HL-60 (cell line): ENCODE measurements at regions not wholly inside any gene's neighbourhood (a gene's known extent, or its start where the extent isn't known, plus 50 kb on each side); places are given as distances from the start of the nearest gene placed in this dataset.

Experiments
- DNase-seq, 2 experiments: peaks; one replicate each; pipeline ENCODE4 v3.0.0-alpha.2; 2010 to 2020; ENCODE audit warnings: low read depth in 1 of 2, low spot score in 1 of 2
- H3K27ac ChIP-seq: fragments of 250-450 bp; sonication (Bioruptor Pico); replicated peaks from 2 replicates; pipeline ENCODE4 v1.5.1; 2020; ENCODE audit warnings: mild to moderate bottlenecking, moderate library complexity
- H3K27me3 ChIP-seq: fragments of 250-450 bp; sonication (Bioruptor Pico); 2 replicates; pipeline ENCODE4 v1.5.1; 2021; ENCODE audit warnings: mild to moderate bottlenecking, moderate library complexity; ENCODE audit not compliant: insufficient read depth, poor library complexity, severe bottlenecking
- H3K4me3 ChIP-seq: replicated peaks from 2 replicates; pipeline ENCODE4 v1.5.1; 2011; ENCODE audit warnings: mild to moderate bottlenecking, control low read depth, low read length; ENCODE audit not compliant: insufficient read depth
- GABPA ChIP-seq: IDR thresholded peaks from 2 replicates; pipeline ENCODE4 v1.6.1; 2012; ENCODE audit warnings: low read depth
- POLR2AphosphoS5 ChIP-seq: IDR thresholded peaks from 2 replicates; pipeline ENCODE4 v1.6.1; 2012; ENCODE audit warnings: low read depth
- SPI1 ChIP-seq: IDR thresholded peaks from 2 replicates; pipeline ENCODE4 v1.6.1; 2012; ENCODE audit warnings: low read depth, mild to moderate bottlenecking, borderline replicate concordance
- TF ChIP-seq, protein P1 (sequence below): IDR thresholded peaks from one replicate; pipeline ENCODE4 v1.5.1; 2011; ENCODE audit warnings: low read length, control low read depth, inconsistent platforms; ENCODE audit not compliant: insufficient read depth
- TF ChIP-seq, protein P2 (sequence below): IDR thresholded peaks from 2 replicates; pipeline ENCODE4 v1.6.1; 2012; ENCODE audit warnings: low read depth; ENCODE audit not compliant: insufficient replicate concordance

DNA sequence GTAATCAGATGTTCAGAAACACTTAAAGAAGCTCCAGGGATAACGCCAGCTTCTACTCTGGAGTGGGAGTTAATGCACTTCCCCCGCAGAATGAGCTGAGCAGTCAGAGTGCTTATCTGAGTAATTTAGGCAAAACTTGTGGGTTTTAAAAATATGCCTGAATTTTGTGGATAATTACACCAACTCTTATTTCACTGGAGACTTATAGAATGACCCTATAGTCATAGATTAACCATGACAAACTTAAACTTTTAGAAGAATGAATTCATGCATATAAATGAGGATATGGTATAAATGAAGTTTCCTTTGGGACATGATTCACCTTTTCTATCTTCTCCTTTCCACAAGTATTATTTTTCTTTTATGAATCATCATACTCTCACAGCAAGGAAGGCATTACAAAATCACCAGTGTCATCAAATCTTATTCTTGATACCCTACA, 241.1 kb upstream of the FBXO33 start:
- TF ChIP-seq, protein P1, sequence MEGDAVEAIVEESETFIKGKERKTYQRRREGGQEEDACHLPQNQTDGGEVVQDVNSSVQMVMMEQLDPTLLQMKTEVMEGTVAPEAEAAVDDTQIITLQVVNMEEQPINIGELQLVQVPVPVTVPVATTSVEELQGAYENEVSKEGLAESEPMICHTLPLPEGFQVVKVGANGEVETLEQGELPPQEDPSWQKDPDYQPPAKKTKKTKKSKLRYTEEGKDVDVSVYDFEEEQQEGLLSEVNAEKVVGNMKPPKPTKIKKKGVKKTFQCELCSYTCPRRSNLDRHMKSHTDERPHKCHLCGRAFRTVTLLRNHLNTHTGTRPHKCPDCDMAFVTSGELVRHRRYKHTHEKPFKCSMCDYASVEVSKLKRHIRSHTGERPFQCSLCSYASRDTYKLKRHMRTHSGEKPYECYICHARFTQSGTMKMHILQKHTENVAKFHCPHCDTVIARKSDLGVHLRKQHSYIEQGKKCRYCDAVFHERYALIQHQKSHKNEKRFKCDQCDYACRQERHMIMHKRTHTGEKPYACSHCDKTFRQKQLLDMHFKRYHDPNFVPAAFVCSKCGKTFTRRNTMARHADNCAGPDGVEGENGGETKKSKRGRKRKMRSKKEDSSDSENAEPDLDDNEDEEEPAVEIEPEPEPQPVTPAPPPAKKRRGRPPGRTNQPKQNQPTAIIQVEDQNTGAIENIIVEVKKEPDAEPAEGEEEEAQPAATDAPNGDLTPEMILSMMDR: no peak
- TF ChIP-seq, protein P2, sequence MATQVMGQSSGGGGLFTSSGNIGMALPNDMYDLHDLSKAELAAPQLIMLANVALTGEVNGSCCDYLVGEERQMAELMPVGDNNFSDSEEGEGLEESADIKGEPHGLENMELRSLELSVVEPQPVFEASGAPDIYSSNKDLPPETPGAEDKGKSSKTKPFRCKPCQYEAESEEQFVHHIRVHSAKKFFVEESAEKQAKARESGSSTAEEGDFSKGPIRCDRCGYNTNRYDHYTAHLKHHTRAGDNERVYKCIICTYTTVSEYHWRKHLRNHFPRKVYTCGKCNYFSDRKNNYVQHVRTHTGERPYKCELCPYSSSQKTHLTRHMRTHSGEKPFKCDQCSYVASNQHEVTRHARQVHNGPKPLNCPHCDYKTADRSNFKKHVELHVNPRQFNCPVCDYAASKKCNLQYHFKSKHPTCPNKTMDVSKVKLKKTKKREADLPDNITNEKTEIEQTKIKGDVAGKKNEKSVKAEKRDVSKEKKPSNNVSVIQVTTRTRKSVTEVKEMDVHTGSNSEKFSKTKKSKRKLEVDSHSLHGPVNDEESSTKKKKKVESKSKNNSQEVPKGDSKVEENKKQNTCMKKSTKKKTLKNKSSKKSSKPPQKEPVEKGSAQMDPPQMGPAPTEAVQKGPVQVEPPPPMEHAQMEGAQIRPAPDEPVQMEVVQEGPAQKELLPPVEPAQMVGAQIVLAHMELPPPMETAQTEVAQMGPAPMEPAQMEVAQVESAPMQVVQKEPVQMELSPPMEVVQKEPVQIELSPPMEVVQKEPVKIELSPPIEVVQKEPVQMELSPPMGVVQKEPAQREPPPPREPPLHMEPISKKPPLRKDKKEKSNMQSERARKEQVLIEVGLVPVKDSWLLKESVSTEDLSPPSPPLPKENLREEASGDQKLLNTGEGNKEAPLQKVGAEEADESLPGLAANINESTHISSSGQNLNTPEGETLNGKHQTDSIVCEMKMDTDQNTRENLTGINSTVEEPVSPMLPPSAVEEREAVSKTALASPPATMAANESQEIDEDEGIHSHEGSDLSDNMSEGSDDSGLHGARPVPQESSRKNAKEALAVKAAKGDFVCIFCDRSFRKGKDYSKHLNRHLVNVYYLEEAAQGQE: no peak
- TF ChIP-seq SPI1 (no peak), POLR2AphosphoS5 (no peak), GABPA (no peak)
- no peak for DNase-seq
- no peak overlapping the region for H3K27ac ChIP-seq
- H3K27me3 ChIP-seq: no peaks in the 10 kb centered on the region
- no peak overlapping the region for H3K4me3 ChIP-seq

DNA sequence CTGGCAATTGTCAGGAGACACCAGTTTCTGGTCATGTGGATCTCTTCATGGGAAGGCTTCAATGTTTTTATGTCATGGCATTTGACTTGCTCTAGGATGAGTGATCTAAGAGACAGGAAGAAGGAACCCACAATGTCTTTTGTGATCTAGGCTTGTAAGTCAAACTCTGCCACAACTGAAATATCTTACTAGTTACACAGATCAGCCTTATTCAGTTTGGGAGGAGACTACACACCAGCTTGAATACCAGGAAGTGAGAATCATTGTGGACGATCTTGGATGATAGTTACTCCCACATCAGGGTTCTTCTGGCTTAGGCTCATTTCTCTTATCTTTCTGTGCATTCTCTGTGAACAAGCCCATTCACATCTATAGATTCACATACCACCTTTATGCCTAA, 236.2 kb upstream of the FBXO33 start:
- Histone ChIP-seq H3K27ac (no peak overlapping the region), H3K27me3 (peaks cover 2% of the 10 kb centered on the region), H3K4me3 (no peak overlapping the region)
- DNase-seq: no peak
- no peak for TF ChIP-seq SPI1
- TF ChIP-seq, protein P2: no peak
- TF ChIP-seq, protein P1: no peak
- TF ChIP-seq POLR2AphosphoS5: no peak
- no peak for TF ChIP-seq GABPA

DNA sequence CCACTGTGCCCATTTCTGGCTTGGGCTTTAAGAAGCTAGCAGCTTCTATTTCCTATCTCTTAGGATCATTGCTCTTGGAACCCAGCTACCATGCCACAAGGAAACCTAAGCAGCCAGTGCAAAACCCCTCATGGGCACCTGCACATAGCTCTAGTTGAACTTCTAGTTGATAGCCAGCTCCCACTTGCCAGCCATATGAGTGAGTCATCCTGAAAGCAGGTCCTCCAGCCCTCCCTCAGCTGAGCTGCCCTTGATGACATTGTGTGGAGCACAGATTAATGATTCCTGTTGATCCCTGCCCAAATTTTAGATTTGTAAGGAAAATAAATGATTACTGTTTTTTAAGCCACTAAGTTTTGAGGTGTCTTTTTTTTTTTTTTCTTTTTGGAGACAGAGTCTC, 234.2 kb upstream of the FBXO33 start:
- Histone ChIP-seq H3K27ac (no peak overlapping the region), H3K4me3 (no peak overlapping the region), H3K27me3 (peaks cover 2% of the 10 kb centered on the region)
- TF ChIP-seq, protein P2: no peak
- TF ChIP-seq, protein P1: no peak
- no peak for TF ChIP-seq POLR2AphosphoS5
- no peak for TF ChIP-seq SPI1
- TF ChIP-seq GABPA: no peak
- no peak for DNase-seq
